HAP-1 (cell line): ENCODE measurements at regions not wholly inside any gene's neighbourhood (a gene's known extent, or its start where the extent isn't known, plus 50 kb on each side); places are given as distances from the start of the nearest gene placed in this dataset.
A peak's percentile ranks its signal among the peaks of the same experiment; 100 is the strongest.
"Not testable (repeated sequence)": the region's sequence is repeated elsewhere in the genome, so short reads cannot be mapped to it uniquely, and the experiment has no call there.

Source experiments
- DNase-seq, 2 experiments: peaks; one replicate each; pipeline ENCODE4 v3.0.0-alpha.2; 2016 to 2020; ENCODE audit warnings: low spot score in 2 of 2
- H3K27me3 ChIP-seq: fragments of 250-450 bp; sonication (Bioruptor Pico); 2 replicates; pipeline ENCODE4 v1.5.1; 2020; ENCODE audit warnings: low read depth, mild to moderate bottlenecking, moderate library complexity
- H3K36me3 ChIP-seq: fragments of 250-450 bp; sonication (Bioruptor Pico); replicated peaks from 2 replicates; pipeline ENCODE4 v1.5.1; 2020; ENCODE audit warnings: mild to moderate bottlenecking
- H3K4me1 ChIP-seq: fragments of 250-450 bp; sonication (Bioruptor Pico); 2 replicates; pipeline ENCODE4 v1.5.1; 2020; ENCODE audit warnings: mild to moderate bottlenecking
- H3K4me3 ChIP-seq: fragments of 250-450 bp; sonication (Bioruptor Pico); 2 replicates; pipeline ENCODE4 v1.5.1; 2020; ENCODE audit warnings: mild to moderate bottlenecking, moderate library complexity
- H3K9me3 ChIP-seq: fragments of 250-450 bp; sonication (Bioruptor Pico); 2 replicates; pipeline ENCODE4 v1.5.1; 2020; ENCODE audit warnings: mild to moderate bottlenecking, moderate library complexity
- in situ Hi-C: fragments of 300-500 bp; cut with MboI; formaldehyde crosslinking; loops from 3 replicates; pipeline ENCODE4 v1.14.3; 2020; ENCODE audit warnings: low sequenced_read_pairs, inconsistent platforms, mixed read lengths

- no peak for DNase-seq
- Histone ChIP-seq H3K4me1 (no peaks in the 10 kb centered on the region; the same call in 1 of the 2 replicates), H3K9me3 (no peaks in the 10 kb centered on the region), H3K36me3 (no peaks in the 10 kb centered on the region), H3K4me3 (no peak overlapping the region), H3K27me3 (no peaks in the 10 kb centered on the region)
- in situ Hi-C loops = no loop called here
Measured at GRCh38 chr6:106728296-106728870, 99.0 kb downstream of the QRSL1 start.

GRCh38 chr6:106727480-106728149, 98.2 kb downstream of the QRSL1 start:
- in situ Hi-C loops = no loop called here
- Histone ChIP-seq H3K27me3 (no peaks in the 10 kb centered on the region), H3K4me1 (no peaks in the 10 kb centered on the region; the same call in 1 of the 2 replicates), H3K9me3 (no peaks in the 10 kb centered on the region), H3K36me3 (no peaks in the 10 kb centered on the region), H3K4me3 (no peak overlapping the region)
- peak in 1 of 2 experiments; percentile 16 for DNase-seq

- in situ Hi-C loops = no loop called here
- no peaks in the 10 kb centered on the region for H3K9me3 ChIP-seq
- H3K36me3 ChIP-seq = no peaks in the 10 kb centered on the region
- no peaks in the 10 kb centered on the region for H3K27me3 ChIP-seq
- no peak overlapping the region for H3K4me3 ChIP-seq
- no peaks in the 10 kb centered on the region; the same call in 1 of the 2 replicates for H3K4me1 ChIP-seq
- no peak for DNase-seq
Measured at GRCh38 chr6:106724848-106725247, 95.5 kb downstream of the QRSL1 start.

- Histone ChIP-seq H3K27me3 (no peaks in the 10 kb centered on the region), H3K36me3 (no peaks in the 10 kb centered on the region), H3K4me1 (no peaks in the 10 kb centered on the region; the same call in 1 of the 2 replicates), H3K9me3 (no peaks in the 10 kb centered on the region), H3K4me3 (no peak overlapping the region)
- DNase-seq = no peak
- in situ Hi-C loops = no loop called here
Measured at GRCh38 chr6:106724337-106724736, 95.0 kb downstream of the QRSL1 start.

- in situ Hi-C loops, H3K4me1 ChIP-seq, DNase-seq, H3K27me3 ChIP-seq, H3K9me3 ChIP-seq, H3K36me3 ChIP-seq, H3K4me3 ChIP-seq: not testable (repeated sequence)
Measured at GRCh38 chr6:106723419-106723818, 94.0 kb downstream of the QRSL1 start.

GRCh38 chr6:106721189-106721588, 91.8 kb downstream of the QRSL1 start:
- H3K4me3 ChIP-seq, H3K4me1 ChIP-seq, H3K36me3 ChIP-seq, H3K27me3 ChIP-seq, in situ Hi-C loops, H3K9me3 ChIP-seq, DNase-seq: not testable (repeated sequence)
